ENCODE measurements at regions not wholly inside any gene's neighbourhood (a gene's known extent, or its start where the extent isn't known, plus 50 kb on each side); places are given as distances from the start of the nearest gene placed in this dataset.
A peak's percentile ranks its signal among the peaks of the same experiment; 100 is the strongest.

GRCh38 chr11:95717314-95717713, 72.3 kb downstream of the FAM76B start:
- no peak for DNase-seq

DNA sequence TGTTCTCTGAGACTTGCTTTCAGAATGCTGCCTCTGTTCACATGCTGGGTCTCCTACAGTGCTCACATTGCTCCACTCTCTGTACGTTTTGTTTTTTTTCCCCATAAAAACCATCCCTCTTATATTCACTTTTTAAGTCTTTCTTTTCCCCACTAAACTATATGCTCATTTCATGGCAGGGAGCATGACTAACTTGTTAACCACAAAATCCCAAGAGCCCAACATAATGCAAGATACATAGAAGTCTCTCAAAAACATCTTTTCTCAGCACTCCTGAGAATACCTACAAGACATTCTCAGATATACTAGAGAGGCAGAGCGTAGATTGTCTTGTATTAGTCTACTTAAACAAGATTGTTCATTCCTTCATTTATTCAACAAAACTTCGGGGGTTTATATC, 73.3 kb downstream of the FAM76B start:
- no peak for DNase-seq

- peak in 1 of 2 donors; percentile 51 for DNase-seq
These were observed 73.8 kb downstream of the FAM76B start for GRCh38 chr11:95715777-95716241.

DNA sequence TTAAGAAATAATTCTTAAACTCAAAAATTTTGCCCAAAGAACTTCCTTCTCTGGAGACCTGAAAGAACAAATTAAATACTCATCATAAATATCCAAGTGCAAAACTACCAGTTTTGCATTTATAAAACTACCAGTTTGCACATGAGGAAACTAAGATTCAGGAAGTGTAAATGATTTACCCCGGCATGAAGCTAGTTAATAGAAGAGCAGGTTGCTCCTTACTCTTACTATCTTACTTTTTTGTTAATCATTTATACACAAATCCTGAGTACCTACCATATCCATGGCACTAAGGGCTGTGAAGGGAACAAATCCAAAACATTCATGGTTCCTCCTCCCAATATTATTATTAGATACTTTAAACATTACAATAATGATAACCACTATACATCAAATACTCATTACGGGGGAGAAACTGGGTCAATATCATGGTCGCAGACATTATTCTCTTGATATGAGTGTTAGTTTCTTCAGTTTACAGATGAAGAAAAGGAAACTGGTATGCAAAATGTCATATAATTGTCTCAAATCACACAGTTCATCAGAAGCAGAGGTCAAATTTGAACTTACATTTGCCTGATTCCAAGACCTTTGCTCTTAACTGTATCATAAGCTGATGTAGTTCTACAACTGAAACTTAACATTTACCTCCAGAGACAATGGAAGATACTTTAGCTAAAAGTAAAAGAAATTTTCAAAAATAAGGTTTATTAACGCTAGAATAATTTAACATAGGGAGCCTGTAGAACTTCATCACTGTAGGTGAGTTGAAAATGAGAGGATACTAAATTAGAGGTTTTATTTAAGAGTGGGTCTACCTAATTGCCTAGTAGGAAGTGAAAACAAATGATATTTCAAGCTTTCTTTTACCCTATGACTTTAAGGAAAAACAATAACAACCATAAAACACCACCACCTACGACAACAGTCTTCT, 74.5 kb downstream of the FAM76B start:
- no peak for DNase-seq

- no peak for DNase-seq
These were observed 76.2 kb downstream of the FAM76B start for GRCh38 chr11:95713428-95713827.

GRCh38 chr11:95711945-95712221, 77.7 kb downstream of the FAM76B start:
- no peak for DNase-seq

- no peak for DNase-seq
These were observed 78.2 kb downstream of the FAM76B start for GRCh38 chr11:95711162-95711944.

DNA sequence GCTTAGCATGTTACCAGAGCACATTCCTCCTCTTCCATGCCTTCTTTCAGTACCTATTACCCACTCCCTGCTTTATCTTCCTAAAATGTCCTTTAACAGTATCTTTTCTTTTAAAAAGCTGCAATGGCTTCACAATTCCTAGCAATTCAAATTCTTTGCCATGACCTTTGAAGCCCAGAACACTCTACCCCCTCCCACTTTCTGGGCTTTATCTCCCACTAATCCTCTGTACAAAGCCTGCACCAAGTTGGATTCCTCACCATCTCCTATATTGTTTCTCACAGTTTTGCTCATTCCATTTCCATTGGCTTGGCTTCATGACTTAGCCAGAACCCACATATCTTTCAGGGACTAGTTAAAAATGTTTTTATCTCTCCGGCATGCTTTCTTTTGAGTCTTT, 80.9 kb downstream of the FAM76B start:
- DNase-seq = no peak

- DNase-seq = no peak
These were observed 82.6 kb downstream of the FAM76B start for GRCh38 chr11:95706974-95707387.

- DNase-seq = peak; percentile 85 to 91
These were observed 84.0 kb downstream of the FAM76B start for GRCh38 chr11:95705485-95706124.

DNA sequence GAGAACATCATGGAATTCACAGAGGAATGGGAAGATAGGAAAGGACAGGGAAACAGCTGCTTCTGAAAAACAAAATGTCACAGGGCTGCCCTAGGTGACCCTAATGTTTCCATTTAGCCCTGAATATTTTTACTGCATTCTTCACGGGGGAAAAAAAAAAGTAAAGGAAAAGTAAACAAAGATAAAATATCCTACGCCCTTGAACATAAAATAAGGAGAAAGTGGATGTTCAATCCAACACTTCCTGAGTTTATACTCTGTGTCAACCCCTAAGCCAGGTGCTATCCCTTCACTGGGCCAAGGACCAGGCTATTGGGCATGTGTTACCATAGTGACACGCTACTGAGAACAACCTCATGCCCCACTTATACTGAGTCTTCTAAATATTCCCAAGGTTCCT, 84.7 kb downstream of the FAM76B start:
- DNase-seq = no peak

GRCh38 chr11:95703049-95703448, 86.5 kb downstream of the FAM76B start:
- peak in 1 of 2 donors; percentile 48 for DNase-seq

DNA sequence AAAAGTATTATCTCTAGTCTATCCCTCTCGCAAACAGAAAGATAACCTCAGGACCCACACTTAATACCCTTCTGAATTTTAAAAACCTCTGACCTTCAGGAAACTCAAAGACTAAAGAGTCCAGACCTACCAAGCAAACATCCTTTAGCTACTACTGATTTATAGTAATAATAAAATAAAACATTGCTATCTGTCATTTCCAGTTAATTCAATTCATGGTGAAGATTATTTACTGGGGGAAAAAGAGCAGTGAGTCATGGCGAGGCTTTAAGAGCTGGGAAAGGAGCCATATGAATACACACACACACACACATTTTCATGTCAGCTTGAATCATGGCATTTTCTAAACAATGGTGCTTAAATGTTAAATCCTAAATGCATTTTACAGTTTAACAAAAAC, 87.1 kb downstream of the FAM76B start:
- no peak for DNase-seq

- DNase-seq = peak in 1 of 2 donors; percentile 53
These were observed 89.1 kb downstream of the FAM76B start for GRCh38 chr11:95700471-95700817.

- DNase-seq = peak in 1 of 2 donors; percentile 43
These were observed 89.7 kb downstream of the FAM76B start for GRCh38 chr11:95699631-95700470.

DNA sequence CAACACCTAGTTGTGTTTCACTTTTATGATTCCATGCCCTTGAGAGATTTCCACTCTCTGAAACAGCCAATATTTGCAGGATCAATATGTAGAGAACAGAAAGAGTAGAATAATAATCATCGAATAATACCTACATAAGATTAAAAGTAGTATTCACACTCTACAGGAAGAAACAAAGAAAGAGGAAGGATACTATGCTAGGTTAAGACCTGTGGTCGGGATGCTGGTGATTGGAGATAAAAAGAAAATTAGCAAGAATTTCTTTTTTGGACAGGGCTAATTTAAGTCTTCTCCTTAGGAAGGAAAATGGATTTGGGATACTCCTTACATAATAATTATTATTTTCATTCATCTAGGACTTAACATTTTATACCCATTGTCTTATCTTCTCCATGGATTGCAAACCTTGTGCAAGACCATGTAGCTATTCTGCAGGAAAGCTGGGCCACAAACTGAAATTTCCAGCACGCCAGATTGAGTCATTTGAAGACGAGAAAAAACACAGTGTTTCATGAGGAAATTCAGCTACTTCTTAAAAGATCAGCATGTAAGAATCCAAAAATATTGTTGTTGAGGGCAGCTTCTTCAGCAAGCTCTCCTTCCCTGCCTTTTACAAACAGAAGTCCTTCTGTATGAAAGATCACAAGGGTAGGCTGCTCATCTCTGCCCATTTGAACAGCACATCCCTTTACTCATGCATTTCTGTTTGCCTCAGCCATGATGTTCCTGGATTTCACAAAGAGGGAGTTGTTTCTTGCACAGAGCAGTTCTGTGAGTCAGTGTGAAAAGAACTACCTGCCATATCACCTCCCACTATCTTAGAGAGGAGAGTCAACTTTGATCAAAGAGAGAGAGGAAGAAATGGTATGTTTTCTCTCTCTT, 90.7 kb downstream of the FAM76B start:
- DNase-seq = no peak

GRCh38 chr11:95697614-95698408, 91.8 kb downstream of the FAM76B start:
- no peak for DNase-seq

DNA sequence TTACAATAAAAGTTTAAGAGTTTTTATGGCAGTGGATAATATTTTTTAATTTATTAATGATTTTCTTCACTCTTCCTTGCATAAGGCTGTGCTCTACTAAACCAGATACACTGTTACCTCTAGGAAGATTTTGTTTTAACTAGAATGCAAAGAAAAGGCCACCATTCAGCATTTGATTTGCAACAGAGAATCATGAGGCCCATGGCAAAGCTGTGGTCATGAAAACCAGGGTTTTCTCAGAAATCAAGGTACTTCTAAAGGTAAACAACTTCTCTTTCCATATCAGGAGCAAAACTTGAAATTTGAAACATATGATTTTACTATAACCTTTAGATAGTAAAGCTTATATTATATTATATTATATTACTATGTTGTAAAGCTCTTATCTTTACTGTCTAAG, 94.4 kb downstream of the FAM76B start:
- DNase-seq = no peak

DNA sequence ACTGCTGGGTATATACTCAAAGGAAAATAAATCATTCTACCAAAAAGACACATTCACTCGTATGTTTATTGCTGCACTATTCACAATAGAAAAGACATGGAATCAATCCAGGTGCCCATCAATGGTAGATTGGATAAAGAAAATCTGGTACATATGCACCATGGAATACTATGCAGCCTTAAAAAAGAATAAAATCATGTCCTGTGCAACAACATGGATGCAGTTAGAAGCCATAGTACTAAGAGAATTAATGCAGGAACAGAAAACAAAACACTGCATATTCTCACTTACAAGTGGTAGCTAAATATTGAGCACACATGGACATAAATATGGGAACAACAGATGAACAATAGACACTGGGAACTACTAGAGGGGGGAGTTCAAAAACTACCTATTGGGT, 96.3 kb downstream of the FAM76B start:
- DNase-seq = no peak

DNA sequence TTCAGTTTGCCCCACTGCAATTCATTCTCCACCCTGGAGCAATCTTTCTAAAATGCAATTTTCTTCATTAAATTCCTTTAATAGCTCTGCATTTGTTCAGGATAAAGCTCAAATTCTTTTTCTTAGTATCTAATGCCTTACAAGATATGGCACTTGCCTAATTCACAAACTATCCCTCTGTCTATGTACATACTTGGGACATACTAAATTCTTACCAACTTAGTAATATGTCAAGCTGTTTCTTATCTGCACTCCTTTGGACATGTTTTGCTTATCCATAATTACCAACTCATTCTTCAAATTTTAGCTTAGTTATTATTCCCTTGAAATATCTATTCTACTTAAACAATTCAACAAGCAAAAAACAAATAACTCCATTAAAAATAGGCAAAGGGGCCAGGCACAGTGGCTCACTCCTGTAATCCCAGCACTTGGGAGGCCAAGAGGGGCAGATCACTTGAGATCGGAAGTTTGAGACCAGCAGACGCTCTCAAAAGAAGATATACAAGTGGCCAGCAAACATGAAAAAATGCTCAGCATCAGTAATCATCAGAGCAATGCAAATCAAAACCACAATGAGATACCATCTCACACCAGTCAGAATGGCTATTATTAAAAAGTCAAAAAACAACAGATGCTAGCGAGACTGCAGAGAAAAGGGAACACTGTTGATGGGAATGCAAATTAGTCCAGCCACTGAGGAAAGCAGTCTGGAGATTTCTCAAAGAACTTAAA, 96.9 kb downstream of the FAM76B start:
- DNase-seq = no peak

Data from CD4-positive, alpha-beta T cell treated with Interferon alpha-2 for 1 hour (primary cell).